Liver (tissue), 3 donors: ENCODE measurements at regions not wholly inside any gene's neighbourhood (a gene's known extent, or its start where the extent isn't known, plus 50 kb on each side); places are given as distances from the start of the nearest gene placed in this dataset.

ENCODE experiments used
- CTCF ChIP-seq: fragments of 150-350 bp; IDR thresholded peaks from 2 replicates; pipeline ENCODE4 v1.5.1; 2017; ENCODE audit warnings: improper control_type of control experiment, low read depth, low read length; ENCODE audit not compliant: missing input control
- EGR1 ChIP-seq, 2 donors: IDR thresholded peaks; 2 replicates each; pipeline ENCODE4 v1.6.1; 2016 to 2018; ENCODE audit warnings: antibody characterized with exemption in 2 of 2, low read depth in 2 of 2
- GABPA ChIP-seq, 2 donors: IDR thresholded peaks in 1 of 2; conservative IDR thresholded peaks in 1 of 2; 2 replicates each; pipeline ENCODE4 v1.6.1; 2016; ENCODE audit warnings: antibody characterized with exemption in 2 of 2, mild to moderate bottlenecking in 1 of 2, moderate library complexity in 1 of 2
- MAX ChIP-seq: IDR thresholded peaks from 2 replicates; pipeline ENCODE4 v1.6.1; 2016; ENCODE audit warnings: antibody characterized with exemption
- TAF1 ChIP-seq: conservative IDR thresholded peaks from 2 replicates; pipeline ENCODE4 v1.6.1; 2016; ENCODE audit warnings: antibody characterized with exemption, mild to moderate bottlenecking
- YY1 ChIP-seq: IDR thresholded peaks from 2 replicates; pipeline ENCODE4 v1.6.1; 2016; ENCODE audit warnings: antibody characterized with exemption, mild to moderate bottlenecking
- ZBTB33 ChIP-seq: IDR thresholded peaks from 2 replicates; pipeline ENCODE4 v1.6.1; 2016; ENCODE audit warnings: antibody characterized with exemption
- donor health status: healthy.
- donor health status: healthy.

- TF ChIP-seq EGR1 (IDR thresholded peaks at IDR 0.05; ENCODE audit: low read depth in 2 of 2), result no peak
- no peak for TF ChIP-seq CTCF
- TF ChIP-seq MAX, result no peak
- TF ChIP-seq ZBTB33, result no peak
- no peak for TF ChIP-seq GABPA (IDR thresholded peaks at IDR 0.05 in 1 of 2, conservative IDR thresholded peaks at IDR 0.05 in 1 of 2)
- no peak for TF ChIP-seq YY1
- TF ChIP-seq TAF1, result no peak
Observed at GRCh38 chr6:19525673-19526072, 311.5 kb upstream of the ID4 start.
